ENCODE measurements at regions not wholly inside any gene's neighbourhood (a gene's known extent, or its start where the extent isn't known, plus 50 kb on each side); places are given as distances from the start of the nearest gene placed in this dataset.

DNA sequence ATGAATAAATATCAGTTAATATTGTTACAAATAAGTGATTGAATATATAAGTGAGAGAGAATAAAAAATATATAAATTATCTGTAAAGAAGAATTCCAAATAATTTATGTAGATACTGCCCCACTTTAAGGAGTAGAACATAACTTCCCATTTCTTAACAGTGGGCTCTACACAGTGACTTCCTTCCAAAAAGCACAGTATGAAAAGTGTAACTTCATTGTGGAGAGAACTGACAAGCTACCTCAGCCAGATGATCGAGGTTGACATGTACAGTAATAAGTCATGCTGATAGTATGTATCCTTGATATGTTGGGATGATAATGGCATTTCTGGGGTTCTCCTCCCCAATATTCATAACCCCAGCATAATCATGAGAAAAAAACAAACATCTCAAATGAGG, 191.9 kb upstream of the FN1 start:
- ATAC-seq (ENCODE audit: insufficient number of reproducible peaks, low FRiP score, low read depth) (no peak), DNase-seq (ENCODE audit: low spot score) (no peak)
- peaks cover 10 to 32% of the 10 kb centered on the region in 2 donors for H3K4me1 ChIP-seq (ENCODE audit: control insufficient read depth in 1 of 2, low read depth in 2 of 2)
- TF ChIP-seq CTCF (IDR thresholded peaks at IDR 0.05) = no peak
- no peak overlapping the region for H3K27ac ChIP-seq
- H3K36me3 ChIP-seq = no peaks in the 10 kb centered on the region
- no peaks in the 10 kb centered on the region for H3K27me3 ChIP-seq (replicated peaks; ENCODE audit: insufficient read depth)
- H3K9me3 ChIP-seq = no peaks in the 10 kb centered on the region
- H3K4me3 ChIP-seq = no peak overlapping the region

DNA sequence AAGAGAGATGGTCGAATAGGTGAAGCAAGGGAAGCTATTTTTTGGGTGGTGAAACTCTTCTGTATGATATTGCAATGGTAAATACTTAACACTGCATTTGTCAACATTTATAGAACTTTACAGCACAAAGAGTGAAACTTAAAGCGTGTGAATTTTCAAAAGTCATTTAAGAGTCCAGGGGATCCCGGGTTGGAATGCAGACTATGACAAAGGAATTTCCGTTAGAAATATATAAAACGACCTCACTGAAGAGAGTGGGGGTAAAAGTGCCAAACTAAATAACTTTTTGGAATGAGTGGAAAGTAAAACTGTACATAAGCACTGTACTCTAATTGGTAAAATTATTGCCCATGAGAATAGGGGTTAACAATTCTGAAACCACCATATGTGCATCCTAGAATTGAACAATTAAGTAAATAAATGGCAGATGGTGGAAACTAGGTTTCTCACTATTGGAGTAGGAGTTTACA, 191.0 kb upstream of the FN1 start:
- TF ChIP-seq CTCF (IDR thresholded peaks at IDR 0.05) = no peak

DNA sequence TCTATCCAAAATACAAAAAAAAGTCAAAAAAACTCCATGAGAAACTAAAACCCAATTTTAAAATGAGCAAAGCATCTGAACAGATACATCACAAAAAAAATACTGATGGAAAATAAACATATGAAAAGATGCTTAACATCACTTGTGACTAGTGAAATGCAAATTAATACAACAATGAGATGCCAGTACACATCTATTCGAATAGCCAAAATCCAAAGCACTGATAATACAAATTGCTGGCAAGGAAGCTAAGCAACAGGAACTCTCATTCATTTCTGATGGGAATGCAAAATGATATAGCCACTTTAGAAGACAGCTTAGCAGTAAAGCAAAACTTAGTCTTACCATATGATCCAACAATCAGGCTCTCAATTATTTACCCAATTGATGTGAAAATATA, 190.2 kb upstream of the FN1 start:
- Histone ChIP-seq H3K4me3 (no peak overlapping the region), H3K36me3 (no peaks in the 10 kb centered on the region), H3K27me3 (replicated peaks; ENCODE audit: insufficient read depth) (no peaks in the 10 kb centered on the region), H3K4me1 (ENCODE audit: control insufficient read depth in 1 of 2, low read depth in 2 of 2) (peaks cover 16 to 39% of the 10 kb centered on the region in 2 donors), H3K27ac (no peak overlapping the region), H3K9me3 (no peaks in the 10 kb centered on the region)
- no peak for ATAC-seq (ENCODE audit: insufficient number of reproducible peaks, low FRiP score, low read depth)
- DNase-seq (ENCODE audit: low spot score) = no peak
- no peak for TF ChIP-seq CTCF (IDR thresholded peaks at IDR 0.05)

More for the DNA sequence above, 191.0 kb upstream of the FN1 start:
- no peaks in the 10 kb centered on the region for H3K36me3 ChIP-seq
- H3K4me3 ChIP-seq = no peak overlapping the region
- H3K27me3 ChIP-seq (replicated peaks; ENCODE audit: insufficient read depth) = no peaks in the 10 kb centered on the region
- no peak for DNase-seq (ENCODE audit: low spot score)
- H3K9me3 ChIP-seq = no peaks in the 10 kb centered on the region
- no peak for ATAC-seq (ENCODE audit: insufficient number of reproducible peaks, low FRiP score, low read depth)
- no peak overlapping the region for H3K27ac ChIP-seq
- peaks cover 10 to 37% of the 10 kb centered on the region in 2 donors for H3K4me1 ChIP-seq (ENCODE audit: control insufficient read depth in 1 of 2, low read depth in 2 of 2)

- Histone ChIP-seq H3K36me3 (no peaks in the 10 kb centered on the region), H3K9me3 (no peaks in the 10 kb centered on the region), H3K4me1 (ENCODE audit: control insufficient read depth in 1 of 2, low read depth in 2 of 2) (peaks cover 16 to 39% of the 10 kb centered on the region in 2 donors), H3K27me3 (replicated peaks; ENCODE audit: insufficient read depth) (no peaks in the 10 kb centered on the region), H3K4me3 (no peak overlapping the region), H3K27ac (peak overlapping the region; percentile 74 to 76)
- TF ChIP-seq CTCF (IDR thresholded peaks at IDR 0.05) = no peak
- ATAC-seq (ENCODE audit: insufficient number of reproducible peaks, low FRiP score, low read depth) = no peak
- DNase-seq (ENCODE audit: low spot score) = no peak
Observed at GRCh38 chr2:215625207-215625606, 189.3 kb upstream of the FN1 start.

DNA sequence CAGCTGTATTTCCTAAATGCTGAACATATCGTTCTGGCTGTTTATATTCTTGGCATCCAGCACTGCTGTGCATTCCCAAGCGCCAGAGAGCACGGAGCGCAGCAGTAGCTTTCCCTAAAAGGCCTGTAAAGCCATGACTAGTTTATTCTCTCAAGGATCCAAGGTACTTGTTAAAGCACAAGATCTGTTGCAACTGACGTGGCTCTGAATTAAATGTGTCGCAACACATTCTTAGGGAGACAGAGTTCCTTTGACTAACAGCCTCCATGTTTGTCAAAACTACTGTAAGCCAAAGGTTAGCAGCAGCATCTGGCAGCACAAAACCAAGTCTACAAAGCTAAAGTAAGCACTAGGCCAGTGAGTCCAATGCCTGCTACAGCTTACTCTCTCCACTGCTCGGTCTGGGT, 188.6 kb upstream of the FN1 start:
- DNase-seq (ENCODE audit: low spot score) (peak; percentile 50), ATAC-seq (ENCODE audit: insufficient number of reproducible peaks, low FRiP score, low read depth) (peak; percentile 87)
- no peaks in the 10 kb centered on the region for H3K9me3 ChIP-seq
- H3K36me3 ChIP-seq = no peaks in the 10 kb centered on the region
- no peak overlapping the region for H3K4me3 ChIP-seq
- no peak for TF ChIP-seq CTCF (IDR thresholded peaks at IDR 0.05)
- H3K27ac ChIP-seq = peak overlapping the region; percentile 74 to 76
- peaks cover 21 to 45% of the 10 kb centered on the region in 2 donors for H3K4me1 ChIP-seq (ENCODE audit: control insufficient read depth in 1 of 2, low read depth in 2 of 2)
- H3K27me3 ChIP-seq (replicated peaks; ENCODE audit: insufficient read depth) = no peaks in the 10 kb centered on the region

All from thoracic aorta (tissue), 2 donors.